ENCODE measurements at regions not wholly inside any gene's neighbourhood (a gene's known extent, or its start where the extent isn't known, plus 50 kb on each side); places are given as distances from the start of the nearest gene placed in this dataset.

GRCh38 chr15:98196371-98196770 is 235.9 kb downstream of the ARRDC4 start:
- no peak for DNase-seq (ENCODE audit: low read depth in 2 of 2)

GRCh38 chr15:98202256-98202655 is 241.8 kb downstream of the ARRDC4 start:
- DNase-seq (ENCODE audit: low read depth in 2 of 2) = no peak

GRCh38 chr15:98203872-98204660 is 243.6 kb downstream of the ARRDC4 start:
- DNase-seq (ENCODE audit: low read depth in 2 of 2) = no peak

- no peak for DNase-seq (ENCODE audit: low read depth in 2 of 2)
These were observed 247.4 kb downstream of the ARRDC4 start for GRCh38 chr15:98207928-98208327.

GRCh38 chr15:98213346-98213979 is 253.0 kb downstream of the ARRDC4 start:
- DNase-seq (ENCODE audit: low read depth in 2 of 2) = no peak

- DNase-seq (ENCODE audit: low read depth in 2 of 2) = no peak
These were observed 255.7 kb downstream of the ARRDC4 start for GRCh38 chr15:98216166-98216565.

- DNase-seq (ENCODE audit: low read depth in 2 of 2) = no peak
These were observed 256.9 kb downstream of the ARRDC4 start for GRCh38 chr15:98217356-98217755.

- no peak for DNase-seq (ENCODE audit: low read depth in 2 of 2)
These were observed 260.6 kb downstream of the ARRDC4 start for GRCh38 chr15:98221144-98221543.

GRCh38 chr15:98221577-98221976 is 261.1 kb downstream of the ARRDC4 start:
- no peak for DNase-seq (ENCODE audit: low read depth in 2 of 2)

- DNase-seq (ENCODE audit: low read depth in 2 of 2) = no peak
These were observed 265.6 kb downstream of the ARRDC4 start for GRCh38 chr15:98226149-98226548.

- DNase-seq (ENCODE audit: low read depth in 2 of 2) = no peak
These were observed 266.1 kb downstream of the ARRDC4 start for GRCh38 chr15:98226578-98226977.

GRCh38 chr15:98228846-98229245 is 268.3 kb downstream of the ARRDC4 start:
- no peak for DNase-seq (ENCODE audit: low read depth in 2 of 2)

- DNase-seq (ENCODE audit: low read depth in 2 of 2) = no peak
These were observed 270.5 kb downstream of the ARRDC4 start for GRCh38 chr15:98230975-98231374.

GRCh38 chr15:98231696-98232440 is 271.4 kb downstream of the ARRDC4 start:
- DNase-seq (ENCODE audit: low read depth in 2 of 2) = no peak

- no peak for DNase-seq (ENCODE audit: low read depth in 2 of 2)
These were observed 272.3 kb downstream of the ARRDC4 start for GRCh38 chr15:98232761-98233160.

GRCh38 chr15:98233873-98234272 is 273.4 kb downstream of the ARRDC4 start:
- no peak for DNase-seq (ENCODE audit: low read depth in 2 of 2)

- no peak for DNase-seq (ENCODE audit: low read depth in 2 of 2)
These were observed 279.8 kb downstream of the ARRDC4 start for GRCh38 chr15:98240303-98240702.

GRCh38 chr15:98241032-98241554 is 280.6 kb downstream of the ARRDC4 start:
- DNase-seq (ENCODE audit: low read depth in 2 of 2) = no peak

- DNase-seq (ENCODE audit: low read depth in 2 of 2) = no peak
These were observed 296.8 kb downstream of the ARRDC4 start for GRCh38 chr15:98257290-98257689.

- no peak for DNase-seq (ENCODE audit: low read depth in 2 of 2)
These were observed 303.3 kb downstream of the ARRDC4 start for GRCh38 chr15:98263787-98264186.

- no peak for DNase-seq (ENCODE audit: low read depth in 2 of 2)
These were observed 305.8 kb downstream of the ARRDC4 start for GRCh38 chr15:98266295-98266694.

- DNase-seq (ENCODE audit: low read depth in 2 of 2) = no peak
These were observed 307.7 kb downstream of the ARRDC4 start for GRCh38 chr15:98268163-98268562.
